SH-SY5Y (cell line): ENCODE measurements at regions not wholly inside any gene's neighbourhood (a gene's known extent, or its start where the extent isn't known, plus 50 kb on each side); places are given as distances from the start of the nearest gene placed in this dataset.

Source experiments
- GATA2 ChIP-seq: IDR thresholded peaks from 2 replicates; pipeline ENCODE4 v1.6.1; 2011; ENCODE audit warnings: mild to moderate bottlenecking, low read depth, low read length
- GATA3 ChIP-seq: IDR thresholded peaks from 2 replicates; pipeline ENCODE4 v1.6.1; 2011; ENCODE audit warnings: low read depth, mild to moderate bottlenecking, low read length, moderate library complexity

DNA sequence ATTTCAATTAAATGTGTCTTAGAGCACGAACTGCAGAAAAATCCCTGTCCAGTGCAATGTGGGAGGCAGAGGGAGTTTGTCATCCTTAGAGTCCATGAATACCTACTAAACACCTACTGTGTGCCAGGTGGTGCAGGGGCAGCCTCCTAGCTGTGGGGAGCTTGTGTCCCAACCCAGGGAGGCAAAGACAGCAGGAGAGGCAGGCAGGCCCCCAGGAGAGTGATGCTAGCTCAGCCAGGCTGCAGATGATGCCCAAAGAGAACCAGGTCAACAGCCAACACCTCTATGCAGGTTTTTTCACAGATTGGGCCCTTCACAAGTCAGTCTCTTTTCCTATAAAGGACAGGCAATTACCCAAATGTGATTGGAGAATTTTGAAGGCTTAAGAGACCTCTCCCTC is 108.2 kb upstream of the UQCRFS1 start:
- TF ChIP-seq GATA2, result no peak
- TF ChIP-seq GATA3, result no peak
